ENCODE measurements at regions not wholly inside any gene's neighbourhood (a gene's known extent, or its start where the extent isn't known, plus 50 kb on each side); places are given as distances from the start of the nearest gene placed in this dataset.

- TF ChIP-seq CTCF (IDR thresholded peaks at IDR 0.05) (no peak), POLR2A (IDR thresholded peaks at IDR 0.05) (no peak)
Observed at GRCh38 chr1:57800376-57800775, 376.5 kb upstream of the DAB1 start.
